ENCODE measurements at regions not wholly inside any gene's neighbourhood (a gene's known extent, or its start where the extent isn't known, plus 50 kb on each side); places are given as distances from the start of the nearest gene placed in this dataset.

DNA sequence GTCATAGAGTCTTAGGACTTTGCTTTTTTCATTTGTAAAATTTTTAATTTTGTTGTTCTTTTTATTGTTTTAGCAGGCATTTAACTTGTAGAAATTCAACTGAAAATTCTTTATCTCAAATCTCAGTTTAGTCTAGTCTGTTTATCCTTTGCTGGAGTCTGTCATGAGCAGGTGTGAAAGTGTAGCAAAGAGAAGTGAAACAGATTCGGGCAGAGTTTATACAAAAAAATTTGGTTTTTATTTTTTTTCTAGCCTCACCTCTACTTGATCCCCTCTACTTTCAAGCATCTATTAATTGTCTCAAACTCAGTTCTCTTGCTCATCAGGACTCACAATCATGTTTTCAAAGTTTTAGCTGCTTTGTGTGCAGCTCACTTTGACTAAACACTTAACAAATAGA lies 655.2 kb downstream of the HDGFL1 start:
- no peak for DNase-seq (ENCODE audit: low spot score)

DNA sequence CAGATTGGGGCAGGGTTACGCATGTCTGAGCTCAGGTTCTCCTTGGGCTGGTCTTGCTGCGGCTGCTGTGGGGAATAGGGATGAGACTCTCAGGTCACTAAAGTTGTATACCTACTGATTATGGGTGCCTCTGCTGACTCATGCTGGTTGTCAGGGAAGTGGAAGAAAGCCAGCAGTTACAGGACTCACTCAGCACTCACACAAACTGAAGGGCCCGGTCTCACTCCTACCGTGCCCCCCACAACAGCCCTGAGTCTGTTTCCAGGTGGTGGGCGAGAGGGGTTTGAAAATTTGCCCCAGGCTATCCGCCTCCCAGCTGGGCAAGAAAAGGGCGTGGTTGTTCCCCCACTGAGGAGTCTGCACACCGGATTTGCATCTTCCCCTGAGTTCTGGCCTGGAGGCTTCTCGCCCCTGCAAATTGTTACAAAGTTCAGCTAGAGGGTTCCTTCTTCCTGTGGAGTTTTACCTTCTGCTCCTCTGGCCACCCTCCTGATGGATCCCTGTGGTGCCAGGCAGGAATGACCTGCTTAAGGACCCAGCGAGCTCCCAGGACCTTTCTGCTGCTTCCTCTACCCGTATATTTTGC lies 659.2 kb downstream of the HDGFL1 start:
- DNase-seq (ENCODE audit: low spot score): no peak

DNA sequence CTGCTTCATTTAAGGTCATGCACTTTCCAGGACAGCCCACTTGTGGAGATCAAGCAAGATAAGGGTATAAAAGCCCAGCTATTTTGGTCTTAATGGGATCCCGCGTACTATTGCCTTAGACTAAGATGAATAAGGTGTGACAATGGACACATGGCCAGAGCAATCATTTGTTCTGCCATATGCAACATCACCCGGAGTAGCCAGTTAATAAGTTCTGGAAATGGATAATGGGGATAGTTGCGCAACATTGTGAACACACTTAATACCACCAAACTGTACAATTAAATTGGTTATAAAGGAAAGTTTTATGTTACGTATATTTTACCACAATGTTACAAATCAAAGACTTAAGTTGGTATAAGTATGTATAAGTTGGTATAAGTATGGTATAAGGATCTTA lies 674.5 kb downstream of the HDGFL1 start:
- DNase-seq (ENCODE audit: low spot score): no peak

- peak; percentile 14 for DNase-seq (ENCODE audit: low spot score)
Measured at GRCh38 chr6:23244300-23244699, 674.9 kb downstream of the HDGFL1 start.

DNA sequence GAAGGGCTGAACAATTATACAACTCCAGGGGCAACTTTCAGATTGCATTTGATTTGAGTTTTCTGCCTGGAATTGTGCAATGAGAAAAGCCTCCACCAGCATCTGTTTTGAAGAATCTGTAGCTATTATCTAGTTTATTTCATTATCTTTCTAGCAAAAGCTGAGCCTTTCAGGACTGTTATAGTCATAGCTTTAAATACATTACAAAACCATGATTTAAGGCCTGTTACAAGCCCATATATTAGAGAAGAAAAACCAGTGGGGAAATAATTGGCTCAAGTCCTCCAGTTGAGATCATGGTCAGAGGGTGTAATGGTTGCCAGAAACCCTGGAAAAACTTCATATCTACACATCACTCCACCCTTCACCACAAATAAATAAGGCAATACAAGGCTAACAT lies 676.2 kb downstream of the HDGFL1 start:
- no peak for DNase-seq (ENCODE audit: low spot score)

DNA sequence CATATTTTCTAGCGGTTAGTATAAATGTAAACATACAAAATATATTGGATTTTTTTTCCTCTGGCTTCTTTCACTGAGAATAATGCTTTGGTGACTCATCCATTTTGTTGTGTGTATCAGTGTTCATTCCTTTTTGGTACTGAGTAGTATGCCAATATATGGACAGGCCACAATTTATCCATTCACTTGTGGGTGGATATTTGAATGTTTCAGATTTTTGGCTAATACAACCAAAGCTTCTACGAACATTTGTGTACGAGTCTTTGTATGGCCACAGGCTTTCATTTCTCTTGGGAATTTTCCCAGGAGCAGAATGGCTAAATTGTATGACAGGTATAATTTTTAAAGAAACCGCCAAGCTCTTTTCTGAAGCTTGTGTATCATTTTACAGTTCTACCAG lies 677.5 kb downstream of the HDGFL1 start:
- DNase-seq (ENCODE audit: low spot score): no peak

- DNase-seq (ENCODE audit: low spot score): no peak
Measured at GRCh38 chr6:23250556-23250955, 681.2 kb downstream of the HDGFL1 start.

DNA sequence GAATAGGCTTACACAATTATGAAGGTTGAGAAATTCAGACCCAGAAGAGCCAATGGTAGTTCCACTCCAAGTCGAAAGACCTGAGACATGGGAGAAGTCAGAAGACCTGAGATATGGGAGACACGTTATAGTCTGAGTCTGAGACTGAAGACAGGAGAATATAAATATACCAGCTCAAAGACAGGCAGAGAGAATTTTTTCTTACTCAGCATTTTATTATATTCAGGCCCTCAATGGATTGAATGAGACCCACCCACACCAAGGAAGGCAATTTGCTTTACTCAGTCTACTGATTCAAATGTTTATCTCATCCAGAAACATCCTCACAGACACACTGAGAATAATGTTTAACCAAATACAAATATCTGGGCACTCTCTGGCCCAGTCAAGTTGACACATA lies 693.5 kb downstream of the HDGFL1 start:
- DNase-seq (ENCODE audit: low spot score): no peak

DNA sequence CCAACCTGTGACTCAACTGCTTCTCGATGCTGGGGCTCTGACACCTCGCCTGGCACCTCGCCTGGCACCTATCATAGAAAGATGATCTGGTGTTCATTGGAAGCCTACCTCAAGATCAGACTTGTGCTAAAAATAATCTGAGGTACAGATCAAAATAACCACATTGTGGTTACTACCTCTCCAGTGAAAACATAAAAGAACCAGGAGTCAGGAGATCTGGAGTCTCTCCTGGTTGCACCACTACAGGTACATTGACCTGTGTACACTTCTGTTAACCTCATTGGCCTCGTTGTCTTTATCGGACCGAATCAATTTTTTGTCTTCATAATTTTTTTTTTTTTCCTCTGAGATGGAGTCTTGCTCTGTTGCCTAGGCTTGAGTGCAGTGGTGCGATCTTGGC lies 695.9 kb downstream of the HDGFL1 start:
- no peak for DNase-seq (ENCODE audit: low spot score)

- DNase-seq (ENCODE audit: low spot score): no peak
Measured at GRCh38 chr6:23266536-23266935, 697.2 kb downstream of the HDGFL1 start.

GRCh38 chr6:23267651-23268050 lies 698.3 kb downstream of the HDGFL1 start:
- DNase-seq (ENCODE audit: low spot score): no peak

DNA sequence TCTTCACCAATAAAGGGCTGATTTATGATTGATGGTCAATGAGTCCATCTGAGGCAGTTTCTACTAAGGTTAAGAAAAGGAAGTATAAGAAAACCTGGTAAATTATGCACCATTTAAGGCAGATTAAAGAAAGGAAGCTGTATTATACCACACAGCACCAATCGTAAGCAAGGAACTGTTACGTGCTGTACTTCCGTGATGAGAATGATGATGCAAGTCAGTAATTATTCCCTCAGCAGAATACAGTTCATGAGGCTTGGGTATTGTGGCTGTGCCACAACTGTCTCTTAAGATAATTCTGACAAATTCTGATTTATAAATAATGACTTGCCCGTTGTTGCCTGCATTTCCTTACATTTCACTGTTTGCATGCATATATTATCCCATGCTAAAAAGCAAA lies 699.0 kb downstream of the HDGFL1 start:
- DNase-seq (ENCODE audit: low spot score): no peak

- DNase-seq (ENCODE audit: low spot score): no peak
Measured at GRCh38 chr6:23269436-23269835, 700.1 kb downstream of the HDGFL1 start.

- no peak for DNase-seq (ENCODE audit: low spot score)
Measured at GRCh38 chr6:23272536-23272935, 703.2 kb downstream of the HDGFL1 start.

DNA sequence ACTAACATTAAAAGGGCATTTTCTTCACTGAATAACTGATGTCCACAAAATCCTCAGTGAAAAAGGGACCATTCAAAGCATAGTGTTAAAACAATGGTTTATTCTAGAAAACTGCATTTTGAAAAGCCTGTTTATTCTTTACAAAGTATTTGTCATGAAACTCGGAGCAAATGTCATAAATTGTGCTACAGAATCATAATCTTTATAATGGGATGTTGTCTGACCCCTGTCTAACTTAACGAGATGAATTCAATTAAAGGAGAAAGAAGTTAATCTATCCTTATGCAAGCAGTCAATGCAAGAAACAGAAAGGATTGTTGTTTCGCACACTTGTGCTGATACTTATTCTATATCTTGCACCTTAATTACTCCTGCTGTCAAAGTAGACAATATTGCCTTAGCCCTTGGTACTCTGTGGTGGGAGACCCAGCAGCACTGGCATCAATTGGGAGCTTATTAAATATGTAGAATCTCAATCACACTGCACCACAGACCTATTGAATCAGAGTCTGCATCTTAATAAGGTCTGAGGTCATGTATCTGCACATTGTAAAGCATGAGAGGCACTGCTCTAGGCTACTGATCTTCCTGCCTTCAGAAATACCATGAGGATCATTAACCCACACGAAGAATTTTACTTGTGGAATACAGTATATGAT lies 708.3 kb downstream of the HDGFL1 start:
- DNase-seq (ENCODE audit: low spot score): no peak

- no peak for DNase-seq (ENCODE audit: low spot score)
Measured at GRCh38 chr6:23278180-23278532, 708.8 kb downstream of the HDGFL1 start.

- DNase-seq (ENCODE audit: low spot score): no peak
Measured at GRCh38 chr6:23280437-23280836, 711.1 kb downstream of the HDGFL1 start.

- DNase-seq (ENCODE audit: low spot score): no peak
Measured at GRCh38 chr6:23282252-23283021, 713.1 kb downstream of the HDGFL1 start.

DNA sequence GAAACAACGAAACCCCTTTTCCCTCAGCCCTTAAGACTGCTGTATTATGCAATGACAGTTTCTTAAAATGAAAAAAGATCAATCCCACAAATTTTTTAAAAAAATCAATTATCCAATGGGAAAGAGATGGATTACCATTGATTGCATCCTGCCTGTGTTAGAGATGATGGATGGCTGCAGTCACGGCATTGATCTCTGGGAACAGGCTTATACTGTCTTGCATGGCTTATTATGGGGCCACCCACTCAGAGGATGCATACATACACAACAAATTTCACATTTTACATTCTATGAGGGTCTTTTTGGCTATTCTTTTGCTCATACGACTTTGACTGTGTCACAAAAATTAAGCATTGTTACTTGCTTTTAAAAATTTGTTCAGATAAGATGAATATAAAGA lies 724.3 kb downstream of the HDGFL1 start:
- DNase-seq (ENCODE audit: low spot score): no peak

DNA sequence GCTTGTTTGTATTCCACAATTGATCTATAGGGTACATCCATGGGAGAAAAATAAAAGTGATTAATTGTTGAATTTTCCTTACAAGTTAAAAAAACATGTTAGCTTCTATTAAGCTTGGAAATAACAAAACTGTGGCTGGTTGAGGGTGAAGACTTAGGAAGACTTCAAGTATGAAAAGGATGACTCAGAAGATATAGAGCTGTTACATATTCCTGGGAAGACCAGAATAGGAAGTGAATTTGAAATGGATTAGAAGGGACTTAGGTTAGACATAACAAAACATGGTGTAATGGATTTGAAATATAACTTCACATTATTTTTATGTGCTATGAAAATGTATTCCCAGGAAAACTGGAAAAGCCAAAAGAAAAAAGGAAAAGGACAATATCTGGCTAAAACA lies 732.2 kb downstream of the HDGFL1 start:
- DNase-seq (ENCODE audit: low spot score): no peak

DNA sequence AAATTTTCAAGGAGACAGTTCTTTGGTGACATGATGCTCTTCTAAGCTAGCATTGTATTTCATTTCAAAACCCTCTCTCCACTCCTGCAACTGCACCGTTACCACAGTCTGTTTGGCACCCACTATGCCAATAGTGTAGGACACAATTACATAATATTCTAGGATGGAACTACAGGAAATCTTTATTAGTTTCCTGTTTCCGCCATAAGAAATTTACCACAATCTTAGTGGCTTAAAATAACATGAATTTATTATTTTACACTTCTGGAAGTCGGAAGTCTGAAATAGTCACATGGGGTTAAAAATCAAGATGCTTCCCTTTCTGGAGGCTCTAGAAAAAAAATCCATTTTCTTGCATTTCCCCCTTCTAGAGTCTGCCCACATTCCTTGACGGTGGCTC lies 733.1 kb downstream of the HDGFL1 start:
- no peak for DNase-seq (ENCODE audit: low spot score)

GRCh38 chr6:23305325-23305943 lies 736.1 kb downstream of the HDGFL1 start:
- DNase-seq (ENCODE audit: low spot score): no peak
